AG09319 (cell line): ENCODE measurements at regions not wholly inside any gene's neighbourhood (a gene's known extent, or its start where the extent isn't known, plus 50 kb on each side); places are given as distances from the start of the nearest gene placed in this dataset.

Experiments used
- DNase-seq: peaks from one replicate; pipeline ENCODE4 v3.0.0-alpha.2; 2010; ENCODE audit warnings: low read depth; ENCODE audit errors: extremely low read depth
- CTCF ChIP-seq: IDR thresholded peaks from 2 replicates; pipeline ENCODE4 v1.5.1; 2011; ENCODE audit warnings: low read depth, mild to moderate bottlenecking, inconsistent platforms, low read length, moderate library complexity

- no peak for DNase-seq
- no peak for TF ChIP-seq CTCF
These were observed 222.6 kb downstream of the PDCD6IP start for GRCh38 chr3:34020726-34021680.

GRCh38 chr3:34022147-34022546 lies 223.7 kb downstream of the PDCD6IP start:
- DNase-seq = no peak
- TF ChIP-seq CTCF = no peak

- no peak for DNase-seq
- no peak for TF ChIP-seq CTCF
These were observed 226.2 kb downstream of the PDCD6IP start for GRCh38 chr3:34024447-34025240.

GRCh38 chr3:34033839-34034238 lies 235.4 kb downstream of the PDCD6IP start:
- DNase-seq = no peak
- no peak for TF ChIP-seq CTCF

- no peak for DNase-seq
- TF ChIP-seq CTCF = no peak
These were observed 236.4 kb downstream of the PDCD6IP start for GRCh38 chr3:34034840-34035239.

GRCh38 chr3:34035775-34036174 lies 237.3 kb downstream of the PDCD6IP start:
- no peak for DNase-seq
- TF ChIP-seq CTCF = no peak

GRCh38 chr3:34037260-34037659 lies 238.8 kb downstream of the PDCD6IP start:
- DNase-seq = no peak
- no peak for TF ChIP-seq CTCF
